Muscle layer of duodenum (tissue), 2 donors: ENCODE measurements at regions not wholly inside any gene's neighbourhood (a gene's known extent, or its start where the extent isn't known, plus 50 kb on each side); places are given as distances from the start of the nearest gene placed in this dataset.
"Not testable (repeated sequence)": the region's sequence is repeated elsewhere in the genome, so short reads cannot be mapped to it uniquely, and the experiment has no call there.

ENCODE experiments used
- H3K27ac ChIP-seq: one replicate; pipeline ENCODE4 v1.7.0; 2013; ENCODE audit warnings: mild to moderate bottlenecking, low read length
- H3K27me3 ChIP-seq: one replicate; pipeline ENCODE4 v1.7.0; 2013; ENCODE audit warnings: low read depth, mild to moderate bottlenecking, control low read depth, low read length
- H3K36me3 ChIP-seq, 2 donors: one replicate each; pipeline ENCODE4 v1.7.0; 2013; ENCODE audit warnings: low read length in 2 of 2, control low read depth in 1 of 2, mild to moderate bottlenecking in 1 of 2; ENCODE audit not compliant: insufficient read depth in 2 of 2, control insufficient read depth in 1 of 2
- H3K4me1 ChIP-seq, 2 donors: one replicate each; pipeline ENCODE4 v1.7.0; 2013; ENCODE audit warnings: low read length in 2 of 2, mild to moderate bottlenecking in 2 of 2, control low read depth in 1 of 2, moderate library complexity in 1 of 2; ENCODE audit not compliant: insufficient read depth in 2 of 2, control insufficient read depth in 1 of 2
- H3K4me3 ChIP-seq, 2 donors: one replicate each; pipeline ENCODE4 v1.7.0; 2013; ENCODE audit warnings: low read length in 2 of 2, low read depth in 1 of 2, mild to moderate bottlenecking in 1 of 2
- H3K9me3 ChIP-seq, 2 donors: one replicate each; pipeline ENCODE4 v1.7.0; 2013; ENCODE audit warnings: low read length in 2 of 2, control low read depth in 1 of 2, mild to moderate bottlenecking in 1 of 2; ENCODE audit not compliant: control insufficient read depth in 1 of 2
- donor health status: healthy.

DNA sequence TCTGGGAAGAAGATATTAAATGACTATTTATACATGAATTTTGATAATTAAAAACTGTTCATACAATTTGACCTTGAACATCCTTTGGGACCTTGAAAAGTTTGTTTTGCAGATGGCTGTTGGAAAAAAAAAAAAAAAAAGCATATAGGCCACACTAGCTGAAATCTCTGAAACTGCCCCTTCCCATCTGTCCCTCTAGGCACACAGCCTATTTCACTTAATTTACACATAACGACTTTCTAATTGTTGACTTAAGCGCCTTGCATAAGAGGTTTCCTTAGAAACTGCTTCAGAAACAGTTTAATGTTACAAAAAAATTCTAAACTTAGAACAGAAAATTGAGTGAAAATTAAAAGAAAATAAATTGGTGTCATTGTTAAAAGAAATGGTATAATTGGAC, 131.0 kb downstream of the COX18 start:
- H3K27me3 ChIP-seq = no peaks in the 10 kb centered on the region
- no peaks in the 10 kb centered on the region for H3K9me3 ChIP-seq
- no peaks in the 10 kb centered on the region for H3K36me3 ChIP-seq
- no peaks in the 10 kb centered on the region for H3K4me1 ChIP-seq
- H3K4me3 ChIP-seq = no peak overlapping the region
- H3K27ac ChIP-seq = no peak overlapping the region

DNA sequence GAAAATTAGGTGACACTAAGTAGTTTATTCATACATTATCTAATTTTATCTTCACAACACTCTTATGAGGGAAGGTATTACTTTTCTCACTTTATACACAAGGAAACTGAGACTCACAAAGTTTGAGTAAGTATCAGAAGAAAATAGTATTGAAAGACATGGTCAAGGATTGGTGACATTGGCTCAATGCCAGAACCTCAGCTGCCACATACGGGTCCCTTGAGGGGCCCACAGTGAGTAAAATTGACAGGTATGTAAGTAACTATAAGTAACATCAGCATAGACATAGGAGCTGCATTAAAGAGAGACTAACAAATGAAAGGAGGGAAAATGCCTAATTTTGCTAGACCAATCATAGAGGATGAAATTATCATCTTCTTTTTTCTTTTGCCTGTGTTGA, 134.1 kb downstream of the COX18 start:
- Histone ChIP-seq H3K27ac (no peak overlapping the region), H3K27me3 (no peaks in the 10 kb centered on the region), H3K9me3 (no peaks in the 10 kb centered on the region), H3K4me3 (no peak overlapping the region), H3K4me1 (no peaks in the 10 kb centered on the region), H3K36me3 (no peaks in the 10 kb centered on the region)

DNA sequence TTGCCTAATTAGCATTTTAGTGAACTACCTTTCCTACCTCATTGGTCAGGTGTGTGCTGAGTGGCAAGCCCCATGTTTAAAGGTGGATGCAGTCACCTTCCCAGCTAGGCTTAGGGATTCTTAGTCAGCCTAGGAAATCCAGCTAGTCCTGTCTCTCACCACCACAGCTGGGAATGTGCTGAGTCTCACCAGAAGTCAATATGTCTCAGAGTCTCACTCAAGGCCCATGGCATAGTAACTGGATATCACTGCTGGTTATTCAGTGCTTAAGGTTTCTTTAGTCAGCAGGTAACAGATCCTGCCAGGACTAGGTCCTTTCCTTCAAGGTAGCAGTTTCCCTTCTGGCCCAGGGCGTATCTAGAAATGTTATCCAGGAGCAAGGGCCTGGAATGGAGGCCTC, 136.5 kb downstream of the COX18 start:
- no peaks in the 10 kb centered on the region for H3K9me3 ChIP-seq
- no peaks in the 10 kb centered on the region for H3K36me3 ChIP-seq
- no peak overlapping the region for H3K27ac ChIP-seq
- H3K27me3 ChIP-seq = no peaks in the 10 kb centered on the region
- no peaks in the 10 kb centered on the region for H3K4me1 ChIP-seq
- H3K4me3 ChIP-seq = no peak overlapping the region

DNA sequence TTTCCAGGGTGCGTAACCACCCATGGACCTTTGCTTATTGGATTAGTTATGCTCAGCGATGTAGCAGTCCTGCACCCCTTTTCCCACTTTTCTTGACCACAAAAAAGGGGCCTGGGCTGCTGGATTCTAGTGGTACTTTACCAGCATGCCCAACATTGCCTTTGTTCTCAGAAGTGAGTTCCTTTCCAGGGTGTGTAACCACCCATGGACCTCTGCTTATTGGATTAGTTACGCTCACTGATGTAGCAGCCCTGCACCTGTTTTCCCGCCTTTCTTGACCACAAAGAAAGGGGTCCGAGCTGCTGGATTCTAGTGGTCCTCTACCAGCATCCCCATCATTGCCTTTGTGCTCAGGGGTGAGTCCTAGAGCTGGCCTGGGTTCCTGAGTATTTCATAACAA, 138.2 kb downstream of the COX18 start:
- Histone ChIP-seq H3K4me1 (no peaks in the 10 kb centered on the region), H3K9me3 (no peaks in the 10 kb centered on the region), H3K27me3 (no peaks in the 10 kb centered on the region), H3K27ac (no peak overlapping the region), H3K4me3 (no peak overlapping the region), H3K36me3 (no peaks in the 10 kb centered on the region)

DNA sequence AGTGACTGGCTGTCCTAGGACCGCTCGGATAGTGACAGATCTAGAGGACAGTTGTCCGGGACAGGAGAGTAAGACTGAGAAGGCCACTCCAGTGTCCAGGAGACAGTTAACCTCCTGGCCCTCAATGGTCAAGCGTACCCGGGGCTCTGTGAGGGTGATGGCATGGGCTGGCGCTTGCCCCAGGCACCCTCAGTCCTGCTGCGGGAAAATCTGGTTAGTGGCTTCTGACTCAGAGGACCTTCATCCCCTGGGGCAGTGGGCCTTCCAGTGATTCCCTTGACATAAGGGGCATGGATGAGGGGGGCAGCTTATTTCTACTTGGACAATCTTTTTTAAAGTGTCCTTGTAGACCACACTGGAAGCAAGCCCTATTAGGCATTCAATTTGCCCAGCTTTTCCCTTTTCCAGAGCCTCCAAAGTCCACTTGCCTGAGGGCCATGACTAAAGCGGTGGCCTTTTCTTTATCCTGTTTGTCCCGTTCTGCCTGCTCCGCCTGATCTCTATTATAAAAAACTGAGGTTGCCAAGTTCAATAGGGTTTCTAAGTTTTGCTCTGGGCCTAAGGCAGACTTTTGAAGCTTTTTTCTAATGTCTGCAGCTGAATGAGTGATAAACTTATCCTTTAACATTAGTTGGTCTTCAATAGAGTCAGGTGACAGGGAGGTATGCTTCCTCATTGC, 139.8 kb downstream of the COX18 start:
- not testable (repeated sequence) for H3K4me3 ChIP-seq, H3K27ac ChIP-seq, H3K27me3 ChIP-seq, H3K36me3 ChIP-seq, H3K4me1 ChIP-seq, H3K9me3 ChIP-seq

DNA sequence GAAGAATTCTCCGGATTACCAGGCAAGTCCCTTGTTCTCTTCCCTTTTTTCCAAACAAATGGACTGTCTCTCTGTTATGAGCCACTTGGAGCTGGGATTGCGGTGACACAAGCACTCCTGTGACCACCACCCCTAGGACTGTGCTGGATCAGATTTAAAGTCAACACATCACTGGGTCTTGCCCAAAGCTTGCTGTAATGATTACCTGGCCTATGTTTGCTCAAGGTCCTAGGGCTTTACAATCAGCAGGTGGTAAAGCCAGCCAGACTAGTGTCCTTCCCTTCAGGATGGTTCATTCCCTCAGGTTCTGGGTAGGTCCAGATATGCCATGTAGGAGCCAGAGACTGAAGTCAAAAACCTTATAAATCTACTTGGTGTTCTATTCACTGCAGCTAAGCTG, 144.7 kb downstream of the COX18 start:
- no peaks in the 10 kb centered on the region for H3K36me3 ChIP-seq
- H3K9me3 ChIP-seq = peaks cover 0 to 3% of the 10 kb centered on the region in 2 donors
- H3K4me1 ChIP-seq = no peaks in the 10 kb centered on the region
- H3K4me3 ChIP-seq = no peak overlapping the region
- no peak overlapping the region for H3K27ac ChIP-seq
- H3K27me3 ChIP-seq = no peaks in the 10 kb centered on the region

DNA sequence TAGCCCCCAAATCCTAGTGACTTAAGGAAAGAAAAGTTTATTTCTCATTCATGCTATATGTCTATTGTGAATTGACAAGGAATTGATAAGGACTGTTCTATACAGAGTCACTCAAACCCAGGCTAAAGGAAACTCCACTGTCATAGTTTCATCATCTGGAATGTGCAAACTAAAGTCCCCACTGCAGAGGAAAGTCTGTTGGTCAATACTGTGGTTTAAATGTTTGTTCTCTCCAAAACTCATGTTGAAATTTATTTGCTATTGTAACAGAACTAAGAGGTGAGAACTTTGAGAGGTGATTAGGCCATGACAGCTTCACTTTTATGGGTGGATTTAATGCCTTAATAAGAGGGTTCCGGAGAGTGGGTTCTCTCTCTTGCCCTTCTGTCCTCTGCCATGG, 149.6 kb downstream of the COX18 start:
- no peaks in the 10 kb centered on the region for H3K27me3 ChIP-seq
- H3K4me3 ChIP-seq = no peak overlapping the region
- peaks cover 0 to 3% of the 10 kb centered on the region in 2 donors for H3K9me3 ChIP-seq
- H3K36me3 ChIP-seq = no peaks in the 10 kb centered on the region
- H3K4me1 ChIP-seq = no peaks in the 10 kb centered on the region
- no peak overlapping the region for H3K27ac ChIP-seq

DNA sequence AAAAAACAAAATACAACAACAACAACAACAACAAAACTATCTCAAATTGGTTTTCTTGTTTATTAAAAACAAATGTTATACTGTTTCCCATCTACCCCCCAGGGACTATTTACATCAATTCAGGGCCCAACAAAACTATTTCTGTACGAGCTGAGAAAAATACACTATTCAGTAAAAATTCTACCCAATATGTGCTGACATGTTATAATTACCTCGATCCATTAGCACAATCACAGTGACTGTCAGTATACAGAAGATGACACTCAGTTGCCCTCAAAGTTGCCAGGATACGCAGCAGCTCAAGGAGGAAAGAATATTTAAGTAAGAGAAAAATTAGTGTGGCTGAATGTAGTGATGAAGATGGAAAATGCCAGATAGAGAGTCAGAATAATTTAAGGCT, 150.1 kb downstream of the COX18 start:
- no peaks in the 10 kb centered on the region for H3K9me3 ChIP-seq
- H3K4me3 ChIP-seq = no peak overlapping the region
- no peak overlapping the region for H3K27ac ChIP-seq
- no peaks in the 10 kb centered on the region for H3K4me1 ChIP-seq
- H3K36me3 ChIP-seq = no peaks in the 10 kb centered on the region
- no peaks in the 10 kb centered on the region for H3K27me3 ChIP-seq

DNA sequence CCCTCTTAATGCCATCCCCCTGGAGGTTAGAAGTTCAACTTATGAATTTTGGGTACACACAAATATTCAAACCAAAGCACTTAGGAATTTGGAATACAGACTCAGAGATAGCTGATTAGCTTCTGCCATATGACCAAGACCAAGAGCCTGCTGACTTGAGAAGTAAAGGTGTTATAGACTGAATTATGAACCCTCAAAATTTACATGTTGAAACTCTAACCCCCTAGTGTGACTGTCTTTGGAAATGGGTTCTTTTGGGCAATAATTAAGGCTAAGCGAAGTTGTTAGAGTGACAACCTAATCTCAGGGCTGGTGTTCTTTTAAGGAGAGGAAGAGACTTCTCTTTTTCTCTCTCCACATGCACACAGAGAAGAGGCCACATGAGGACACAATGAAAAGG, 151.2 kb downstream of the COX18 start:
- H3K36me3 ChIP-seq = no peaks in the 10 kb centered on the region
- H3K27ac ChIP-seq = no peak overlapping the region
- H3K9me3 ChIP-seq = no peaks in the 10 kb centered on the region
- no peak overlapping the region for H3K4me3 ChIP-seq
- H3K27me3 ChIP-seq = no peaks in the 10 kb centered on the region
- no peaks in the 10 kb centered on the region for H3K4me1 ChIP-seq

DNA sequence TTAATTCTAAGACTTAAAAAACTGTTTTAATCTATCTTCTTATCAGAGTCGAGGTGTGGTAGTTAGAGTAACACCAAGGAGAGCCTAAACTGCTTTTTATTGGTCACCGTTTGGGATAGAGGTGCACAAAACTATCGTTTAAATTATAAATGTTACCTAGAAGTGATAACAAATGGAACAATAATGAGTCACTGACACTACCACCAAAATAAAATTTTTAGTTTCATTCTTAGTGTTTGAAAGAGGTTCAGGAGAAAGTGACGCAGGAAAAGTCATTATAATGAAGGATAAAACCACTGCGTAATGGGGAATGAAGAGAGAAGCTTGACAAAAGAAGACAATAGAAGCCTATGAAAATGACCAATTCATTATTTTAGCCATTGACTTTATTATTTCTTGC, 158.2 kb downstream of the COX18 start:
- Histone ChIP-seq H3K27me3 (no peaks in the 10 kb centered on the region), H3K27ac (no peak overlapping the region), H3K4me1 (no peaks in the 10 kb centered on the region), H3K4me3 (no peak overlapping the region), H3K9me3 (no peaks in the 10 kb centered on the region), H3K36me3 (no peaks in the 10 kb centered on the region)

DNA sequence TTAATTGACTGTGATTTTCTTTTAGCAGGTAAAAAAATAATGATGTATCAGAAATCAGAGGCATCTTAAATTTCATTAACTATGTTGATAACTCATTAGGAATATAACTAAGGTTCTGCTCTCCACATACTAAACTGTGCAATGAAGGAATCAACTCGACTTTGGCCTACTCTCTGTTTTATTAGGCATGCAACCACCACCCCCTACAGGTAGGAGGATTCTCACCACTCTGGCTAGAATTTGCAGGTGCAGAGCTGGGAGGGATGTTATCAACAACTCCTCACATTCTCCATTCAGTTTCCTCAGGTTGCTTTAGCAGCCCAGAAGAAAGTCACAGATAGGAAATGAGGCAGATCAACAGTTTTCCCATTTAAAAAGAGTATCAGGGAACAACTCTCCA, 160.1 kb downstream of the COX18 start:
- Histone ChIP-seq H3K9me3 (no peaks in the 10 kb centered on the region), H3K36me3 (no peaks in the 10 kb centered on the region), H3K4me3 (no peak overlapping the region), H3K27ac (no peak overlapping the region), H3K4me1 (no peaks in the 10 kb centered on the region), H3K27me3 (no peaks in the 10 kb centered on the region)

DNA sequence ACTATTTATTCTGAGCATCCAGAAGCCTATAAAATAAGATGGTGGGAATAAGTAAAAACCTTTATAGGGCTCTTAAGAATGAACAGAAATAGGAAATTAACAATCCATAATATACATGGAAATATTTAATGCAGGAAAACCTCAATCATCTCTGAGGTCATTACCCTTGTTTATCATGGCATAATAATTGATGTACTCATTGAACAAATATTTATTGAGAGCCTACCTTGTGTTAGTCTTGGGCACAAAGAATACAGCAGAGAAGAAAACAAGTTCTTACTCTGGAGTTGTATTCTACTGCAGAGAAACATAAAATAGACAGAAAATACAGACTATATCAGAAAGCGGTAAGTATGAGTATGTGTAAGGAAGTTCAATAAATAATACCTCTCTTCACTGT, 167.2 kb downstream of the COX18 start:
- no peaks in the 10 kb centered on the region for H3K27me3 ChIP-seq
- no peak overlapping the region for H3K4me3 ChIP-seq
- H3K27ac ChIP-seq = no peak overlapping the region
- H3K36me3 ChIP-seq = no peaks in the 10 kb centered on the region
- no peaks in the 10 kb centered on the region for H3K4me1 ChIP-seq
- no peaks in the 10 kb centered on the region for H3K9me3 ChIP-seq
